ENCODE measurements at regions not wholly inside any gene's neighbourhood (a gene's known extent, or its start where the extent isn't known, plus 50 kb on each side); places are given as distances from the start of the nearest gene placed in this dataset.
"Not testable (repeated sequence)": the region's sequence is repeated elsewhere in the genome, so short reads cannot be mapped to it uniquely, and the experiment has no call there.

GRCh38 chr12:11446372-11446771 is 51.0 kb upstream of the PRB2 start:
- DNase-seq (ENCODE audit: low read depth) = peak; percentile 19

GRCh38 chr12:11457996-11458645 is 62.8 kb upstream of the PRB2 start:
- no peak for DNase-seq (ENCODE audit: low read depth)

GRCh38 chr12:11460343-11461023 is 65.1 kb upstream of the PRB2 start:
- no peak for DNase-seq (ENCODE audit: low read depth)

- DNase-seq (ENCODE audit: low read depth) = no peak
Measured at GRCh38 chr12:11461433-11461832, 66.1 kb upstream of the PRB2 start.

GRCh38 chr12:11477110-11477509 is 81.7 kb upstream of the PRB2 start:
- DNase-seq (ENCODE audit: low read depth) = no peak

GRCh38 chr12:11482955-11483354 is 87.6 kb upstream of the PRB2 start:
- peak; percentile 85 for DNase-seq (ENCODE audit: low read depth)

GRCh38 chr12:11486623-11487444 is 91.5 kb upstream of the PRB2 start:
- peak; percentile 84 for DNase-seq (ENCODE audit: low read depth)

- DNase-seq (ENCODE audit: low read depth) = no peak
Measured at GRCh38 chr12:11496157-11496851, 100.9 kb upstream of the PRB2 start.

- DNase-seq (ENCODE audit: low read depth) = no peak
Measured at GRCh38 chr12:11497438-11497837, 102.1 kb upstream of the PRB2 start.

GRCh38 chr12:11497995-11498394 is 102.6 kb upstream of the PRB2 start:
- DNase-seq (ENCODE audit: low read depth) = no peak

GRCh38 chr12:11498574-11498973 is 103.2 kb upstream of the PRB2 start:
- DNase-seq (ENCODE audit: low read depth) = not testable (repeated sequence)

- DNase-seq (ENCODE audit: low read depth) = no peak
Measured at GRCh38 chr12:11499806-11500187, 104.4 kb upstream of the PRB2 start.

GRCh38 chr12:11500188-11500860 is 105.0 kb upstream of the PRB2 start:
- DNase-seq (ENCODE audit: low read depth) = peak; percentile 41

- DNase-seq (ENCODE audit: low read depth) = no peak
Measured at GRCh38 chr12:11500861-11501230, 105.5 kb upstream of the PRB2 start.

GRCh38 chr12:11508699-11509098 is 113.3 kb upstream of the PRB2 start:
- peak; percentile 4 for DNase-seq (ENCODE audit: low read depth)

- no peak for DNase-seq (ENCODE audit: low read depth)
Measured at GRCh38 chr12:11509326-11509725, 114.0 kb upstream of the PRB2 start.

GRCh38 chr12:11510671-11511070 is 115.3 kb upstream of the PRB2 start:
- no peak for DNase-seq (ENCODE audit: low read depth)

GRCh38 chr12:11513288-11513687 is 117.9 kb upstream of the PRB2 start:
- DNase-seq (ENCODE audit: low read depth) = peak; percentile 10

- no peak for DNase-seq (ENCODE audit: low read depth)
Measured at GRCh38 chr12:11517080-11517479, 121.7 kb upstream of the PRB2 start.

- DNase-seq (ENCODE audit: low read depth) = peak; percentile 3
Measured at GRCh38 chr12:11524446-11524845, 125.0 kb upstream of the ETV6 start.

- no peak for DNase-seq (ENCODE audit: low read depth)
Measured at GRCh38 chr12:11534064-11534463, 115.4 kb upstream of the ETV6 start.

Measured in LHCN-M2 (cell line).